ENCODE measurements at regions not wholly inside any gene's neighbourhood (a gene's known extent, or its start where the extent isn't known, plus 50 kb on each side); places are given as distances from the start of the nearest gene placed in this dataset.

DNA sequence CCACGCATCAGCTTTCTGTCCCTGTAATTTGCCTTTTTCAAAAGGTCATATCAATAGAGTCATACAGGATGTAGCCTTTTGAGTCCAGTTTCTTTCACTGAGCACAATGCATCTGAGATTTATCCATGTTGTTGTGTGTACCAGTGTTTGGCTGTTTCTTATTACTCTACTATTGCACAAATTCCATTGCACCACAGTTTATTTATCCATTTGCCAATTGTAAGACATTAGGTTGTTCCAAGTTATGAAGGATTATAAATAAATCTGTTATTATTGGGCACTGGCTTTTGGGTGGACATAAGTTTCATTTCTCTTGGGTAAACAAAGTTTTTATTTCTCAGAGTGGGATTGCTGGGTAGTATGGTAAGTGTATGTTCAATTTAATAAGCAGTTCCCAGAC lies 68.3 kb upstream of the TBPL2 start:
- no peaks in the 10 kb centered on the region for H3K27me3 ChIP-seq (ENCODE audit: control insufficient read depth, insufficient read depth, low read length)
- no peak overlapping the region for H3K27ac ChIP-seq (ENCODE audit: low read depth in 2 of 2, low read length in 2 of 2)
- H3K9me3 ChIP-seq (ENCODE audit: control insufficient read depth in 2 of 3, insufficient read depth in 1 of 3, low read length in 3 of 3), result no peaks in the 10 kb centered on the region
- TF ChIP-seq, protein P1, sequence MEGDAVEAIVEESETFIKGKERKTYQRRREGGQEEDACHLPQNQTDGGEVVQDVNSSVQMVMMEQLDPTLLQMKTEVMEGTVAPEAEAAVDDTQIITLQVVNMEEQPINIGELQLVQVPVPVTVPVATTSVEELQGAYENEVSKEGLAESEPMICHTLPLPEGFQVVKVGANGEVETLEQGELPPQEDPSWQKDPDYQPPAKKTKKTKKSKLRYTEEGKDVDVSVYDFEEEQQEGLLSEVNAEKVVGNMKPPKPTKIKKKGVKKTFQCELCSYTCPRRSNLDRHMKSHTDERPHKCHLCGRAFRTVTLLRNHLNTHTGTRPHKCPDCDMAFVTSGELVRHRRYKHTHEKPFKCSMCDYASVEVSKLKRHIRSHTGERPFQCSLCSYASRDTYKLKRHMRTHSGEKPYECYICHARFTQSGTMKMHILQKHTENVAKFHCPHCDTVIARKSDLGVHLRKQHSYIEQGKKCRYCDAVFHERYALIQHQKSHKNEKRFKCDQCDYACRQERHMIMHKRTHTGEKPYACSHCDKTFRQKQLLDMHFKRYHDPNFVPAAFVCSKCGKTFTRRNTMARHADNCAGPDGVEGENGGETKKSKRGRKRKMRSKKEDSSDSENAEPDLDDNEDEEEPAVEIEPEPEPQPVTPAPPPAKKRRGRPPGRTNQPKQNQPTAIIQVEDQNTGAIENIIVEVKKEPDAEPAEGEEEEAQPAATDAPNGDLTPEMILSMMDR (IDR thresholded peaks at IDR 0.05; ENCODE audit: borderline replicate concordance, extremely low read depth, insufficient read depth), result no peak
- no peak overlapping the region for H3K4me3 ChIP-seq (ENCODE audit: low read length in 3 of 3)
- no peaks in the 10 kb centered on the region for H3K36me3 ChIP-seq (ENCODE audit: control insufficient read depth in 2 of 3, insufficient read depth in 3 of 3, low read length in 3 of 3)
- no peak overlapping the region for H3K9ac ChIP-seq (ENCODE audit: low read length in 3 of 3)
- FAIRE-seq, result no peak
- intact Hi-C loops (cut with DNase I), result no loop called here
- no peaks in the 10 kb centered on the region for H3K4me1 ChIP-seq (ENCODE audit: control insufficient read depth in 2 of 3, insufficient read depth in 2 of 3, low read depth in 1 of 3, low read length in 3 of 3)
- no peak for DNase-seq

DNA sequence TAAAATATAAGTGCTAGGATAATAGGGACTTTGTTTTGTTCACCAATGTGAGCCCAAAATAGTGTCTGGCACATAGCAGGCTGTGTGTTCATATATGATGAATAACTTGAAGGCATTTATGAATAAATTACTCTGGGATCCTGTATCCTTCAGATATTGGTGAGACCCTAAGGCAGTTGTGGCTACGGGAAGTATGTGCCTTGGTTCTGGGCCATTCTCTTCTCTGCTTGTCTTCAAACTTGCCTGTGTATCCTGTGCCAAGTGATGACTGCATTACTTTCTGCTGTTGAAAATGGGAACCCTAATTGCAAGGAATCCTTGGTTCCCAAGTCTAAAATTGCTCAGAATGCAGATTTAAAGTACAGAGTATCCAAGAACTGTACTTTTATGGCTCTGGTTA lies 67.6 kb upstream of the KTN1 start:
- Histone ChIP-seq H3K9ac (ENCODE audit: low read length in 3 of 3) (no peak overlapping the region), H3K9me3 (ENCODE audit: control insufficient read depth in 2 of 3, insufficient read depth in 1 of 3, low read length in 3 of 3) (no peaks in the 10 kb centered on the region), H3K27ac (ENCODE audit: low read depth in 2 of 2, low read length in 2 of 2) (no peak overlapping the region), H3K27me3 (ENCODE audit: control insufficient read depth, insufficient read depth, low read length) (no peaks in the 10 kb centered on the region), H3K4me1 (ENCODE audit: control insufficient read depth in 2 of 3, insufficient read depth in 2 of 3, low read depth in 1 of 3, low read length in 3 of 3) (no peaks in the 10 kb centered on the region), H3K36me3 (ENCODE audit: control insufficient read depth in 2 of 3, insufficient read depth in 3 of 3, low read length in 3 of 3) (no peaks in the 10 kb centered on the region), H3K4me3 (ENCODE audit: low read length in 3 of 3) (no peak overlapping the region)
- FAIRE-seq, result no peak
- DNase-seq, result no peak
- intact Hi-C loops (cut with DNase I), result no loop called here
- TF ChIP-seq, protein P1 (IDR thresholded peaks at IDR 0.05; ENCODE audit: borderline replicate concordance, extremely low read depth, insufficient read depth), result no peak

GRCh38 chr14:55513491-55513890 lies 66.5 kb upstream of the KTN1 start:
- no peak overlapping the region for H3K4me3 ChIP-seq (ENCODE audit: low read length in 3 of 3)
- FAIRE-seq, result no peak
- no peaks in the 10 kb centered on the region for H3K36me3 ChIP-seq (ENCODE audit: control insufficient read depth in 2 of 3, insufficient read depth in 3 of 3, low read length in 3 of 3)
- DNase-seq, result no peak
- TF ChIP-seq, protein P1 (IDR thresholded peaks at IDR 0.05; ENCODE audit: borderline replicate concordance, extremely low read depth, insufficient read depth), result no peak
- no peaks in the 10 kb centered on the region for H3K9me3 ChIP-seq (ENCODE audit: control insufficient read depth in 2 of 3, insufficient read depth in 1 of 3, low read length in 3 of 3)
- H3K9ac ChIP-seq (ENCODE audit: low read length in 3 of 3), result no peak overlapping the region
- intact Hi-C loops (cut with DNase I), result no loop called here
- no peak overlapping the region for H3K27ac ChIP-seq (ENCODE audit: low read depth in 2 of 2, low read length in 2 of 2)
- no peaks in the 10 kb centered on the region for H3K27me3 ChIP-seq (ENCODE audit: control insufficient read depth, insufficient read depth, low read length)
- no peaks in the 10 kb centered on the region for H3K4me1 ChIP-seq (ENCODE audit: control insufficient read depth in 2 of 3, insufficient read depth in 2 of 3, low read depth in 1 of 3, low read length in 3 of 3)

- intact Hi-C loops (cut with DNase I), result no loop called here
- Histone ChIP-seq H3K4me3 (ENCODE audit: low read length in 3 of 3) (no peak overlapping the region), H3K4me1 (ENCODE audit: control insufficient read depth in 2 of 3, insufficient read depth in 2 of 3, low read depth in 1 of 3, low read length in 3 of 3) (no peaks in the 10 kb centered on the region), H3K27ac (ENCODE audit: low read depth in 2 of 2, low read length in 2 of 2) (no peak overlapping the region), H3K9ac (ENCODE audit: low read length in 3 of 3) (no peak overlapping the region), H3K27me3 (ENCODE audit: control insufficient read depth, insufficient read depth, low read length) (no peaks in the 10 kb centered on the region), H3K9me3 (ENCODE audit: control insufficient read depth in 2 of 3, insufficient read depth in 1 of 3, low read length in 3 of 3) (no peaks in the 10 kb centered on the region), H3K36me3 (ENCODE audit: control insufficient read depth in 2 of 3, insufficient read depth in 3 of 3, low read length in 3 of 3) (no peaks in the 10 kb centered on the region)
- DNase-seq, result peak in 1 of 5 donors; percentile 7
- TF ChIP-seq, protein P1 (IDR thresholded peaks at IDR 0.05; ENCODE audit: borderline replicate concordance, extremely low read depth, insufficient read depth), result no peak
- FAIRE-seq, result no peak
These were observed 65.1 kb upstream of the KTN1 start for GRCh38 chr14:55514819-55515490.
